Activated naive CD4-positive, alpha-beta T cell treated with anti-CD3 and anti-CD28 coated beads, Interleukin-2, amount 50 U/mL, for 16 hours (primary cell): ENCODE measurements at regions not wholly inside any gene's neighbourhood (a gene's known extent, or its start where the extent isn't known, plus 50 kb on each side); places are given as distances from the start of the nearest gene placed in this dataset.
"Not testable (repeated sequence)": the region's sequence is repeated elsewhere in the genome, so short reads cannot be mapped to it uniquely, and the experiment has no call there.

ENCODE experiments used
- DNase-seq: peaks from one replicate; pipeline ENCODE4 v3.0.0-alpha.2; 2020

- DNase-seq: no peak
Measured at GRCh38 chr21:38619480-38619879, 121.2 kb upstream of the ERG start.

- DNase-seq: no peak
Measured at GRCh38 chr21:38619992-38620479, 121.8 kb upstream of the ERG start.

GRCh38 chr21:38621132-38621531 is 122.9 kb upstream of the ERG start:
- DNase-seq: no peak

GRCh38 chr21:38622081-38622826 is 124.0 kb upstream of the ERG start:
- no peak for DNase-seq

GRCh38 chr21:38622827-38623209 is 124.5 kb upstream of the ERG start:
- DNase-seq: no peak

- no peak for DNase-seq
Measured at GRCh38 chr21:38623552-38623951, 125.3 kb upstream of the ERG start.

GRCh38 chr21:38625000-38625399 is 126.7 kb upstream of the ERG start:
- no peak for DNase-seq

GRCh38 chr21:38626306-38626705 is 128.0 kb upstream of the ERG start:
- no peak for DNase-seq

- no peak for DNase-seq
Measured at GRCh38 chr21:38628349-38628748, 130.1 kb upstream of the ERG start.

- no peak for DNase-seq
Measured at GRCh38 chr21:38631206-38631605, 132.9 kb upstream of the ERG start.

GRCh38 chr21:38631676-38632075 is 133.4 kb upstream of the ERG start:
- DNase-seq: no peak

- no peak for DNase-seq
Measured at GRCh38 chr21:38637161-38637560, 138.9 kb upstream of the ERG start.

GRCh38 chr21:38639571-38640354 is 141.5 kb upstream of the ERG start:
- no peak for DNase-seq

GRCh38 chr21:38640355-38640742 is 142.1 kb upstream of the ERG start:
- not testable (repeated sequence) for DNase-seq

- DNase-seq: no peak
Measured at GRCh38 chr21:38643404-38644023, 145.2 kb upstream of the ERG start.

- DNase-seq: no peak
Measured at GRCh38 chr21:38645282-38645681, 147.0 kb upstream of the ERG start.

GRCh38 chr21:38646213-38646837 is 148.0 kb upstream of the ERG start:
- no peak for DNase-seq

GRCh38 chr21:38649120-38649519 is 150.8 kb upstream of the ERG start:
- no peak for DNase-seq

- no peak for DNase-seq
Measured at GRCh38 chr21:38651570-38651969, 153.3 kb upstream of the ERG start.

- no peak for DNase-seq
Measured at GRCh38 chr21:38652396-38652795, 153.3 kb upstream of the ETS2 start.

GRCh38 chr21:38654580-38654979 is 151.1 kb upstream of the ETS2 start:
- no peak for DNase-seq

- no peak for DNase-seq
Measured at GRCh38 chr21:38658511-38658910, 147.2 kb upstream of the ETS2 start.

GRCh38 chr21:38659936-38660332 is 145.8 kb upstream of the ETS2 start:
- no peak for DNase-seq
